HCT116 (cell line): ENCODE measurements at regions not wholly inside any gene's neighbourhood (a gene's known extent, or its start where the extent isn't known, plus 50 kb on each side); places are given as distances from the start of the nearest gene placed in this dataset.

Source experiments
- ATAC-seq: fragments of 200-7000 bp; cut with Tn5 transposase; 2 replicates; pipeline ENCODE4 v1.9.1; 2020; ENCODE audit warnings: mild to moderate bottlenecking, moderate library complexity
- BruUV-seq: library from RNA; stranded (reverse); fragments of 400-500 nt; replicated peaks from 2 replicates; lab custom pipeline; 2021; lab: Mats Ljungman, UMichigan
- CTCF ChIA-PET: fragments of 300-600 bp; sonication (Branson Sonifier 250); formaldehyde crosslinking; loops from one replicate; lab custom pipeline; 2021; ENCODE audit warnings: antibody characterized with exemption; lab: Charles Lee
- POLR2A ChIA-PET: fragments of 300-600, 350-600 bp; sonication (Branson Sonifier 250); formaldehyde crosslinking; loops from one replicate; lab custom pipeline; 2021; ENCODE audit warnings: antibody characterized with exemption; lab: Charles Lee
- RAD21 ChIA-PET, 2 experiments: fragments of 300-600 bp; sonication (Branson Sonifier 250); formaldehyde crosslinking; loops; one replicate each; lab custom pipeline; 2023; ENCODE audit warnings: low total read pairs in 2 of 2; ENCODE audit not compliant: uncharacterized antibody in 2 of 2, unreplicated experiment in 2 of 2, low non-redundant PET in 1 of 2; lab: Charles Lee
- DNase-seq: peaks from one replicate; pipeline ENCODE4 v3.0.0-alpha.2; 2010; ENCODE audit warnings: low read depth, low spot score
- H2AFZ ChIP-seq: fragments of 200-600 bp; shearing (Covaris generic), sonication (generic); 2 replicates; pipeline ENCODE4 v1.6.1; 2017; ENCODE audit warnings: low read depth, mixed run types, mixed read lengths, antibody characterized with exemption, low read length; ENCODE audit not compliant: poor library complexity, severe bottlenecking
- H3K27ac ChIP-seq: 2 replicates; pipeline ENCODE4 v1.5.1; 2012; ENCODE audit warnings: low read depth, low read length
- H3K27me3 ChIP-seq: fragments of 200-600 bp; sonication (generic); 2 replicates; pipeline ENCODE4 v1.6.1; 2016; ENCODE audit warnings: mixed run types, low read length, mixed read lengths; ENCODE audit not compliant: insufficient read depth
- H3K36me3 ChIP-seq, 2 experiments: fragments of 200-500 bp in 1 of 2; fragments of 200-600 bp in 1 of 2; sonication (Bioruptor generic) in 1 of 2; sonication (generic) in 1 of 2; 2 replicates each; pipeline versions ENCODE4 v1.5.1 to v1.6.1; 2014 to 2016; ENCODE audit warnings: low read length in 2 of 2, inconsistent platforms in 1 of 2, mixed read lengths in 1 of 2, mixed run types in 1 of 2; ENCODE audit not compliant: insufficient read depth in 2 of 2, control insufficient read depth in 1 of 2
- H3K4me1 ChIP-seq, 2 experiments: fragments of 200-600 bp in 1 of 2; sonication (generic) in 1 of 2; 2 replicates each; pipeline versions ENCODE4 v1.5.1 to v1.6.1; 2012 to 2017; ENCODE audit warnings: low read length in 2 of 2, inconsistent platforms in 1 of 2, mild to moderate bottlenecking in 1 of 2, mixed read lengths in 1 of 2, mixed run types in 1 of 2, moderate library complexity in 1 of 2; ENCODE audit not compliant: insufficient read depth in 2 of 2, control insufficient read depth in 1 of 2
- H3K4me2 ChIP-seq: fragments of 200-600 bp; sonication (generic); 2 replicates; pipeline ENCODE4 v1.6.1; 2017; ENCODE audit warnings: mixed run types, low read length, mixed read lengths
- H3K4me3 ChIP-seq, 2 experiments: fragments of 200-600 bp in 1 of 2; sonication (generic) in 1 of 2; replicated peaks in 1 of 2; 2 replicates each; pipeline ENCODE4 v1.5.1; 2011 to 2016; ENCODE audit warnings: low read length in 2 of 2, control low read depth in 1 of 2, low read depth in 1 of 2, mild to moderate bottlenecking in 1 of 2, mixed read lengths in 1 of 2, mixed run types in 1 of 2
- H3K79me2 ChIP-seq: fragments of 200-600 bp; sonication (generic); 2 replicates; pipeline ENCODE4 v1.6.1; 2017; ENCODE audit warnings: mild to moderate bottlenecking, mixed run types, low read length, moderate library complexity, mixed read lengths; ENCODE audit not compliant: insufficient read depth
- H3K9ac ChIP-seq: fragments of 200-600 bp; sonication (generic); 2 replicates; pipeline ENCODE4 v1.6.1; 2016; ENCODE audit warnings: low read length, mixed read lengths
- H3K9me2 ChIP-seq: fragments of 200-600 bp; sonication (generic), shearing (Covaris generic); 2 replicates; pipeline ENCODE4 v1.6.1; 2017; ENCODE audit warnings: mixed run types, mild to moderate bottlenecking, moderate library complexity; ENCODE audit not compliant: insufficient read depth
- H3K9me3 ChIP-seq, 2 experiments: fragments of 200-500 bp in 1 of 2; fragments of 200-600 bp in 1 of 2; sonication (Bioruptor generic) in 1 of 2; sonication (generic) in 1 of 2; 2 replicates each; pipeline ENCODE4 v1.6.1; 2014 to 2017; ENCODE audit warnings: low read length in 2 of 2, mixed read lengths in 2 of 2, inconsistent platforms in 1 of 2, low read depth in 1 of 2, mild to moderate bottlenecking in 1 of 2, mixed run types in 1 of 2, moderate library complexity in 1 of 2; ENCODE audit not compliant: control insufficient read depth in 1 of 2, insufficient read depth in 1 of 2
- H4K20me1 ChIP-seq: fragments of 200-600 bp; sonication (generic), shearing (Covaris generic); 2 replicates; pipeline ENCODE4 v1.6.1; 2017; ENCODE audit warnings: mixed run types, mild to moderate bottlenecking, moderate library complexity; ENCODE audit not compliant: insufficient read depth
- CBX3 ChIP-seq: IDR thresholded peaks from 2 replicates; pipeline ENCODE4 v1.6.1; 2012; ENCODE audit warnings: low read depth
- CEBPB ChIP-seq: IDR thresholded peaks from 2 replicates; pipeline ENCODE4 v1.6.1; 2012; ENCODE audit warnings: low read depth
- CTCF ChIP-seq, 3 experiments: fragments of 200-600 bp in 1 of 3; sonication (generic) in 1 of 3; IDR thresholded peaks in 2 of 3; conservative IDR thresholded peaks in 1 of 3; 2 replicates each; pipeline ENCODE4 v1.5.1; 2012 to 2017; ENCODE audit warnings: low read depth in 2 of 3, low read length in 2 of 3, antibody characterized with exemption in 1 of 3, borderline replicate concordance in 1 of 3, control low read depth in 1 of 3, mild to moderate bottlenecking in 1 of 3, mixed read lengths in 1 of 3, mixed run types in 1 of 3, moderate library complexity in 1 of 3; ENCODE audit not compliant: insufficient read depth in 1 of 3
- EGR1 ChIP-seq: IDR thresholded peaks from 2 replicates; pipeline ENCODE4 v1.6.1; 2012; ENCODE audit warnings: low read depth
- ELF1 ChIP-seq: IDR thresholded peaks from 2 replicates; pipeline ENCODE4 v1.6.1; 2012; ENCODE audit warnings: low read depth, borderline replicate concordance
- EZH2 ChIP-seq: fragments of 200-600 bp; sonication (generic); IDR thresholded peaks from 2 replicates; pipeline ENCODE4 v1.6.1; 2017; ENCODE audit warnings: antibody characterized with exemption, mixed run types
- EZH2phosphoT487 ChIP-seq: fragments of 200-600 bp; IDR thresholded peaks from 2 replicates; pipeline ENCODE4 v1.6.1; 2018; ENCODE audit warnings: antibody characterized with exemption, borderline replicate concordance
- FOSL1 ChIP-seq: IDR thresholded peaks from 2 replicates; pipeline ENCODE4 v1.6.1; 2012; ENCODE audit warnings: low read depth
- JUND ChIP-seq: IDR thresholded peaks from 2 replicates; pipeline ENCODE4 v1.6.1; 2012
- MAX ChIP-seq: IDR thresholded peaks from 2 replicates; pipeline ENCODE4 v1.6.1; 2012
- POLR2A ChIP-seq: IDR thresholded peaks from 2 replicates; pipeline ENCODE4 v1.7.0; 2011; ENCODE audit warnings: borderline replicate concordance; ENCODE audit not compliant: insufficient read depth, insufficient read length; ENCODE audit errors: extremely low read depth
- POLR2AphosphoS5 ChIP-seq: IDR thresholded peaks from 2 replicates; pipeline ENCODE4 v1.6.1; 2011; ENCODE audit warnings: mild to moderate bottlenecking, low read depth, low read length, moderate library complexity
- SIN3A ChIP-seq: IDR thresholded peaks from 2 replicates; pipeline ENCODE4 v1.6.1; 2012; ENCODE audit warnings: low read depth
- SP1 ChIP-seq: IDR thresholded peaks from 2 replicates; pipeline ENCODE4 v1.6.1; 2012; ENCODE audit warnings: low read depth
- SRF ChIP-seq: IDR thresholded peaks from 2 replicates; pipeline ENCODE4 v1.6.1; 2012; ENCODE audit warnings: low read depth
- TCF7L2 ChIP-seq: IDR thresholded peaks from 2 replicates; pipeline ENCODE4 v1.7.0; 2011; ENCODE audit warnings: borderline replicate concordance, inconsistent platforms; ENCODE audit not compliant: insufficient read depth, insufficient read length; ENCODE audit errors: extremely low read depth
- YY1 ChIP-seq: IDR thresholded peaks from 2 replicates; pipeline ENCODE4 v1.6.1; 2011; ENCODE audit warnings: low read length, low read depth, moderate library complexity, mild to moderate bottlenecking; ENCODE audit not compliant: insufficient replicate concordance; ENCODE audit errors: extremely low read depth
- ZBTB33 ChIP-seq: IDR thresholded peaks from 2 replicates; pipeline ENCODE4 v1.6.1; 2011; ENCODE audit warnings: mild to moderate bottlenecking, low read length, moderate library complexity; ENCODE audit not compliant: insufficient replicate concordance; ENCODE audit errors: extremely low read depth
- ZFX ChIP-seq: fragments of 450-650 bp; IDR thresholded peaks from 2 replicates; pipeline ENCODE4 v1.6.1; 2017
- intact Hi-C: fragments of 100-400 bp; cut with micrococcal nuclease; formaldehyde crosslinking; loops from 2 replicates; pipeline ENCODE4 v1.10.0; 2022

- Histone ChIP-seq H3K9me2 (no peaks in the 10 kb centered on the region), H3K4me1 (no peaks in the 10 kb centered on the region), H4K20me1 (no peaks in the 10 kb centered on the region), H3K27me3 (no peaks in the 10 kb centered on the region), H2AFZ (no peak overlapping the region), H3K9me3 (no peaks in the 10 kb centered on the region), H3K9ac (no peak overlapping the region), H3K27ac (no peak overlapping the region), H3K4me3 (no peak overlapping the region), H3K79me2 (no peaks in the 10 kb centered on the region), H3K36me3 (no peaks in the 10 kb centered on the region), H3K4me2 (no peak overlapping the region)
- DNase-seq: no peak
- intact Hi-C loops: no loop called here
- POLR2A ChIA-PET: no interaction called here
- RAD21 ChIA-PET: no interaction called here
- CTCF ChIA-PET: no interaction called here
- no TSS peak for BruUV-seq
- no peak for ATAC-seq
- TF ChIP-seq CBX3: no peak
- TF ChIP-seq EZH2: no peak
- TF ChIP-seq FOSL1: no peak
- TF ChIP-seq, all 23 proteins: peak for 0
These were observed 481.2 kb upstream of the SYT1 start for GRCh38 chr12:78383414-78383813.

- Histone ChIP-seq H3K36me3 (no peaks in the 10 kb centered on the region), H3K4me3 (no peak overlapping the region), H3K27me3 (no peaks in the 10 kb centered on the region), H4K20me1 (no peaks in the 10 kb centered on the region), H3K4me2 (no peak overlapping the region), H3K79me2 (no peaks in the 10 kb centered on the region), H2AFZ (no peak overlapping the region), H3K9me2 (no peaks in the 10 kb centered on the region), H3K4me1 (no peaks in the 10 kb centered on the region), H3K9ac (no peak overlapping the region), H3K9me3 (no peaks in the 10 kb centered on the region), H3K27ac (no peak overlapping the region)
- no TSS peak for BruUV-seq
- ATAC-seq: no peak
- ChIA-PET POLR2A (no interaction called here), CTCF (no interaction called here), RAD21 (no interaction called here)
- no peak for DNase-seq
- intact Hi-C loops: no loop called here
- TF ChIP-seq FOSL1: no peak
- no peak for TF ChIP-seq EZH2phosphoT487
- no peak for TF ChIP-seq TCF7L2
- TF ChIP-seq ZBTB33: no peak
- no peak for TF ChIP-seq CEBPB
- no peak for TF ChIP-seq JUND
- no peak for TF ChIP-seq CTCF (IDR thresholded peaks at IDR 0.05 in 2 of 3, conservative IDR thresholded peaks at IDR 0.05 in 1 of 3; ENCODE audit: borderline replicate concordance in 1 of 3, insufficient read depth in 1 of 3, low read depth in 2 of 3, low read length in 2 of 3)
- no peak for TF ChIP-seq YY1
- TF ChIP-seq POLR2A: no peak
- no peak for TF ChIP-seq MAX
- TF ChIP-seq EZH2: no peak
- no peak for TF ChIP-seq SIN3A
- no peak for TF ChIP-seq POLR2AphosphoS5
- TF ChIP-seq CBX3: no peak
- TF ChIP-seq SRF: no peak
- TF ChIP-seq SP1: no peak
- TF ChIP-seq ELF1: no peak
- TF ChIP-seq EGR1: no peak
- no peak for TF ChIP-seq ZFX
These were observed 480.0 kb upstream of the SYT1 start for GRCh38 chr12:78384541-78384940.
